Activated naive CD8-positive, alpha-beta T cell treated with anti-CD3 and anti-CD28 coated beads, Interleukin-2, amount 50 U/mL, for 24 hours (primary cell): ENCODE measurements at regions not wholly inside any gene's neighbourhood (a gene's known extent, or its start where the extent isn't known, plus 50 kb on each side); places are given as distances from the start of the nearest gene placed in this dataset.

ENCODE experiments used
- ATAC-seq: fragments of 150-1000 bp; cut with Tn5 transposase; one replicate; pipeline ENCODE4 v1.10.0; 2021
- DNase-seq: peaks from one replicate; pipeline ENCODE4 v3.0.0; 2021
- H3K27ac Mint-ChIP-seq: one replicate; pipeline ENCODE4 v1.8.0; 2021; ENCODE audit warnings: mild to moderate bottlenecking, mixed read lengths
- H3K27me3 Mint-ChIP-seq: one replicate; pipeline ENCODE4 v1.8.0; 2021; ENCODE audit warnings: mixed read lengths
- H3K36me3 Mint-ChIP-seq: one replicate; pipeline ENCODE4 v1.8.0; 2021; ENCODE audit warnings: low read depth, mixed read lengths
- H3K4me1 Mint-ChIP-seq: one replicate; pipeline ENCODE4 v1.8.0; 2021; ENCODE audit warnings: mixed read lengths
- H3K4me3 Mint-ChIP-seq: one replicate; pipeline ENCODE4 v1.8.0; 2021; ENCODE audit warnings: mild to moderate bottlenecking, moderate library complexity, mixed read lengths
- H3K9me3 Mint-ChIP-seq: one replicate; pipeline ENCODE4 v1.8.0; 2021; ENCODE audit warnings: mixed read lengths

- peaks cover 21% of the 10 kb centered on the region for H3K9me3 Mint-ChIP-seq
- no peak overlapping the region for H3K4me3 Mint-ChIP-seq
- peaks cover 15% of the 10 kb centered on the region for H3K27me3 Mint-ChIP-seq
- peaks cover 4% of the 10 kb centered on the region for H3K36me3 Mint-ChIP-seq
- H3K27ac Mint-ChIP-seq: no peak overlapping the region
- H3K4me1 Mint-ChIP-seq: no peaks in the 10 kb centered on the region
- DNase-seq (no peak), ATAC-seq (no peak)
Observed at GRCh38 chr4:141290771-141291170, 70.1 kb downstream of the ZNF330 start.

GRCh38 chr4:141294306-141294705 lies 73.6 kb downstream of the ZNF330 start:
- Mint-ChIP-seq H3K27ac (no peak overlapping the region), H3K9me3 (peaks cover 21% of the 10 kb centered on the region), H3K27me3 (peaks cover 13% of the 10 kb centered on the region), H3K36me3 (peaks cover 4% of the 10 kb centered on the region), H3K4me1 (no peaks in the 10 kb centered on the region), H3K4me3 (no peak overlapping the region)
- ATAC-seq: no peak
- DNase-seq: no peak

- no peak for ATAC-seq
- Mint-ChIP-seq H3K4me3 (no peak overlapping the region), H3K9me3 (no peaks in the 10 kb centered on the region), H3K36me3 (no peaks in the 10 kb centered on the region), H3K27ac (no peak overlapping the region), H3K27me3 (peaks cover 2% of the 10 kb centered on the region), H3K4me1 (no peaks in the 10 kb centered on the region)
- no peak for DNase-seq
Observed at GRCh38 chr4:141301216-141301615, 80.5 kb downstream of the ZNF330 start.

GRCh38 chr4:141302924-141303323 lies 82.2 kb downstream of the ZNF330 start:
- H3K4me3 Mint-ChIP-seq: no peak overlapping the region
- no peaks in the 10 kb centered on the region for H3K9me3 Mint-ChIP-seq
- H3K27ac Mint-ChIP-seq: no peak overlapping the region
- DNase-seq: no peak
- H3K36me3 Mint-ChIP-seq: no peaks in the 10 kb centered on the region
- ATAC-seq: no peak
- H3K27me3 Mint-ChIP-seq: peaks cover 2% of the 10 kb centered on the region
- peaks cover 8% of the 10 kb centered on the region for H3K4me1 Mint-ChIP-seq

- no peak for ATAC-seq
- Mint-ChIP-seq H3K36me3 (no peaks in the 10 kb centered on the region), H3K27me3 (peaks cover 6% of the 10 kb centered on the region), H3K9me3 (no peaks in the 10 kb centered on the region), H3K4me3 (no peak overlapping the region), H3K4me1 (peaks cover 10% of the 10 kb centered on the region), H3K27ac (no peak overlapping the region)
- no peak for DNase-seq
Observed at GRCh38 chr4:141304346-141304745, 83.7 kb downstream of the ZNF330 start.

GRCh38 chr4:141306331-141306730 lies 85.6 kb downstream of the ZNF330 start:
- no peak overlapping the region for H3K4me3 Mint-ChIP-seq
- peaks cover 10% of the 10 kb centered on the region for H3K4me1 Mint-ChIP-seq
- H3K27ac Mint-ChIP-seq: no peak overlapping the region
- H3K27me3 Mint-ChIP-seq: peaks cover 6% of the 10 kb centered on the region
- DNase-seq (no peak), ATAC-seq (no peak)
- no peaks in the 10 kb centered on the region for H3K9me3 Mint-ChIP-seq
- no peaks in the 10 kb centered on the region for H3K36me3 Mint-ChIP-seq

GRCh38 chr4:141307241-141307689 lies 86.6 kb downstream of the ZNF330 start:
- no peaks in the 10 kb centered on the region for H3K36me3 Mint-ChIP-seq
- DNase-seq (peak; percentile 66), ATAC-seq (peak; percentile 98)
- peaks cover 6% of the 10 kb centered on the region for H3K27me3 Mint-ChIP-seq
- no peak overlapping the region for H3K27ac Mint-ChIP-seq
- H3K9me3 Mint-ChIP-seq: no peaks in the 10 kb centered on the region
- H3K4me3 Mint-ChIP-seq: no peak overlapping the region
- peaks cover 10% of the 10 kb centered on the region for H3K4me1 Mint-ChIP-seq

- ATAC-seq (no peak), DNase-seq (no peak)
- Mint-ChIP-seq H3K4me1 (peaks cover 10% of the 10 kb centered on the region), H3K4me3 (no peak overlapping the region), H3K27ac (no peak overlapping the region), H3K27me3 (peaks cover 6% of the 10 kb centered on the region), H3K9me3 (no peaks in the 10 kb centered on the region), H3K36me3 (no peaks in the 10 kb centered on the region)
Observed at GRCh38 chr4:141309874-141310273, 89.2 kb downstream of the ZNF330 start.

- H3K4me3 Mint-ChIP-seq: no peak overlapping the region
- no peak for ATAC-seq
- peaks cover 10% of the 10 kb centered on the region for H3K4me1 Mint-ChIP-seq
Observed at GRCh38 chr4:141311246-141312204, 90.8 kb downstream of the ZNF330 start.

GRCh38 chr4:141314627-141315026 lies 93.9 kb downstream of the ZNF330 start:
- Mint-ChIP-seq H3K27ac (no peak overlapping the region), H3K4me3 (no peak overlapping the region), H3K9me3 (no peaks in the 10 kb centered on the region), H3K36me3 (no peaks in the 10 kb centered on the region), H3K4me1 (no peaks in the 10 kb centered on the region), H3K27me3 (peaks cover 13% of the 10 kb centered on the region)
- ATAC-seq: no peak
- DNase-seq: no peak

More at GRCh38 chr4:141311246-141312204, 90.8 kb downstream of the ZNF330 start:
- Mint-ChIP-seq H3K36me3 (no peaks in the 10 kb centered on the region), H3K9me3 (no peaks in the 10 kb centered on the region), H3K27ac (no peak overlapping the region), H3K27me3 (peaks cover 6% of the 10 kb centered on the region)
- no peak for DNase-seq

GRCh38 chr4:141328560-141329173 lies 108.0 kb downstream of the ZNF330 start:
- no peaks in the 10 kb centered on the region for H3K9me3 Mint-ChIP-seq
- peaks cover 28% of the 10 kb centered on the region for H3K27me3 Mint-ChIP-seq
- no peak overlapping the region for H3K4me3 Mint-ChIP-seq
- H3K27ac Mint-ChIP-seq: no peak overlapping the region
- ATAC-seq (no peak), DNase-seq (no peak)
- no peaks in the 10 kb centered on the region for H3K36me3 Mint-ChIP-seq
- H3K4me1 Mint-ChIP-seq: no peaks in the 10 kb centered on the region

- no peaks in the 10 kb centered on the region for H3K36me3 Mint-ChIP-seq
- H3K27me3 Mint-ChIP-seq: peaks cover 30% of the 10 kb centered on the region
- no peak for ATAC-seq
- no peaks in the 10 kb centered on the region for H3K9me3 Mint-ChIP-seq
- no peak overlapping the region for H3K4me3 Mint-ChIP-seq
- no peak overlapping the region for H3K27ac Mint-ChIP-seq
- no peaks in the 10 kb centered on the region for H3K4me1 Mint-ChIP-seq
- no peak for DNase-seq
Observed at GRCh38 chr4:141329174-141329569, 108.5 kb downstream of the ZNF330 start.

GRCh38 chr4:141330616-141331015 lies 109.9 kb downstream of the ZNF330 start:
- Mint-ChIP-seq H3K4me1 (no peaks in the 10 kb centered on the region), H3K27me3 (peaks cover 39% of the 10 kb centered on the region), H3K9me3 (no peaks in the 10 kb centered on the region), H3K27ac (no peak overlapping the region), H3K36me3 (no peaks in the 10 kb centered on the region), H3K4me3 (no peak overlapping the region)
- ATAC-seq (no peak), DNase-seq (no peak)

- DNase-seq: no peak
- peaks cover 44% of the 10 kb centered on the region for H3K27me3 Mint-ChIP-seq
Observed at GRCh38 chr4:141331534-141332358, 111.1 kb downstream of the ZNF330 start.

More at GRCh38 chr4:141331534-141332358, 111.1 kb downstream of the ZNF330 start:
- no peak for ATAC-seq
- Mint-ChIP-seq H3K27ac (no peak overlapping the region), H3K4me3 (no peak overlapping the region), H3K4me1 (no peaks in the 10 kb centered on the region), H3K9me3 (no peaks in the 10 kb centered on the region), H3K36me3 (no peaks in the 10 kb centered on the region)
